CD4-positive, alpha-beta T cell treated with Interleukin-21 for 1 hour (primary cell): ENCODE measurements at regions not wholly inside any gene's neighbourhood (a gene's known extent, or its start where the extent isn't known, plus 50 kb on each side); places are given as distances from the start of the nearest gene placed in this dataset.
"Not testable (repeated sequence)": the region's sequence is repeated elsewhere in the genome, so short reads cannot be mapped to it uniquely, and the experiment has no call there.

Experiments
- DNase-seq: peaks from one replicate; pipeline ENCODE4 v3.0.0-alpha.2; 2020

GRCh38 chr14:105601360-105602242 is 75.2 kb downstream of the TMEM121 start:
- no peak for DNase-seq

GRCh38 chr14:105602243-105602750 is 75.9 kb downstream of the TMEM121 start:
- no peak for DNase-seq

- DNase-seq, result no peak
Measured at GRCh38 chr14:105602799-105603793, 76.7 kb downstream of the TMEM121 start.

DNA sequence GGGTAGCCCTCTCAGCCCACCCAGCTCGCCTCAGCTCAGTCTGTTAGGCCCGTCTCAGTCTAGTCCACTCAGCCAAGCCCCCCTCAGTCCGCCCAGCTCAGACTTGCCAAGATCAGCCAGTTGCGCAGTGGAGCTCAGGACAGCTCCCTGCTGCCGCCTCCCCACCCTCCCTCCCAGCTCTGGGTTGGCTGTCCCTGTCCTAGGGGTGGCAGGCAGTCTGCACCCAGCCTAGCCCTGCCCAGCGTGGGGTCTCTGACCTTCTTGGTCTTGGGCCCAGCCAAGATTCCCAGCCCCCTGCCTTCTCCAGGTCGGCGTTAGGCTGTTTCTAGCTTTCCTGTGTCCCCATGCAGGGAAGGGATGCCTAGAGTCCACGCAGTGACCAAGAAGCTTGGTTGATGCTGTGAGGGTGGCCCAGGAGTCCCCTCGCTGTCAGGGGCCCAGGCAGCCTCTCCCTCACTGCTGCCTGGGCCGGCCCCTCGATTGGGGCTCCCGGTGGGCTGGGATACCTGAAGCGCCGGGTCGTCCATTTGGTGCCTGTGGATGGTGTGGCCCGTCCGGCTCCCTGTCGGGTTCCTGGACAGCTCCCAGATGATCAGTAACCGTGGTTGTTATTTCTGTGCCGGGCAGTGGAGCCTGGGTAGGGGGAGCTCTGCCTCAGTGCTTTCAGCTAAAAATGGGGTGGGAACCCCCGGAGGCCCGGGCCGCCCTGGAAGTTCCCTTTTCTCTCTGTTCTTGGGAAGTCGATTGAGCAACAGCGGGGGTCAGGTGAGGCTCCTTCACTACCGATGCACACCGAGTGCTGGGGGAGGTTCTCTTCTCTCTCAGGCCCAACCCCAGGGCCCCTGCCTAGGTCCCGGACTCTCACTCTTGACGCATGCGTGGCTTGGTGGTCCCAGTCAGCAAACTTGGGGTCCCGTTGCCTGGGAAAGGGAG is 78.4 kb downstream of the TMEM121 start:
- DNase-seq, result not testable (repeated sequence)

DNA sequence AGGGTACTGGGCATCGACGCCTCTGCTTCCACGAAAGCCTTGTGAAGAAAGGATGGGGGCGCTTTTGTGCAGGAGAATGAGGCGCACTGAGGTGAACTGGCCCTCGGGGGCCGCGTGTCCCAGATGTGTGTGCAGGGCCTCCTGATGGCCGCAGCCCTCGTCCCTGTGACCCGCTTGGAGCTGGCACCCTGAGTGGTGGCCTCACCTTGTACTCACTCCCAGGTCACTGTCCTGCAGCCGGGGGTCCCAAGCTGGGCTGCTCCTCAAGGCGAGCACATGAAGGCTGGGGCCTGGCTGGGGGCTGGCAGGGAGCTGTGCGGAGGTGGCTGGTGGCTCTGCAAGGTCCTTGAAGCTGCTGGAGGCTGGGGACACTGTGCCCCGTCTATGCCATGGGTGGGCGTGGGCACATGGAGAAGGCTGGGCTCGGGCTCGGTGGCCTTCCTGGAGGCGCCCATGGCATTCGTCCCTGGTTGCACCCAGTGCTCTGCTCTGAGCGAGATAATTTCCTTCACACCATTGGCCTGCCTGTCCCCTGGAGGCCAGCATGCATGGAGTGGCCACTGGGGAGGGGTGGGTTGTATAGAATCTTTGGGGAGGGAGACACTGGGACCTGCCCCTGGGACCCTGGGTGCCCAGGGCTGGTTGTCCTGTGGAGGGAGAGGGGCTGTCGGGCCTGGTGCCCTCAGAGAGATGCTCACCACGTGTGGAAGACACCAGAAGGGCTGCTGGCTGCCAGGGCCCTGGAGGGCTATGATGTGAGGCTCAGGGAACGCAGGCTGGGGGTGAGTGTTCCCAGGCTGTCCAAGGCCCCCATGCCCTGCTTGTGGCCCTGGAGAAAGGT is 79.3 kb downstream of the TMEM121 start:
- DNase-seq, result no peak

DNA sequence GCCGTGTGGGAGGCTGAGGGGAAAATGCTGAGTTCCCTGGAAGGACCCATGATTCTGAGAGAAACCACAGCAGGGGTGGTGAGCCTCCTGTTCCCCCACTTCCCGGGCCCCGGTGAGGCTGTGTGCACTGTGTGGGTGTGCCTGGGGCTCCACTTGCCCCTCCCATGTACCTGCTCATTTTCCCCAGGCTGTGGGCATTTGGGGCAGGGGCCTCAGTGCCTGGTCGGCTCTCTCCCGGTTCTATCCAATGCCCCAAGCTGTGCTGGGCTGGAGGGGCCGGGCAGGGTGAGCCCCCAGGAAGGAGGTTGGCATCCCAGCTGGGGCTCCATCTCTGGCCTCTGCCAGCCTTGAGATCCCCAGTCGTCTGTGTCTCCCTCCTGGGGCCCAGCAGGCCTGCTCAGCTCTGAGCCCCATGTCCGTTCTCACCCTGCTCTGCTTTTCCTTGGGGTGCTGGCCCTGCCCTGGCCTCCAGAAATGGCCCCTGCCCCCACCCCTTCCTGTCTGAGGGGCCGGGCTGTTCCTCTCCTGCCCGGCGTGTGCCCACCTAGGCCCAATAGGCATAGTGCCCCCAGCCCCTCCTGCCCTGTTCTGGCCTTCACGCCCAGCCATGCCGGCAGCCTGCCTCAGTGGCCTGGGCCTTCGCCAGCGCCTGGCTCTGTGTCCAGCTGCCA is 80.1 kb downstream of the TMEM121 start:
- not testable (repeated sequence) for DNase-seq

- not testable (repeated sequence) for DNase-seq
Measured at GRCh38 chr14:105607025-105607424, 80.6 kb downstream of the TMEM121 start.

GRCh38 chr14:105614987-105615386 is 88.6 kb downstream of the TMEM121 start:
- not testable (repeated sequence) for DNase-seq

- DNase-seq, result not testable (repeated sequence)
Measured at GRCh38 chr14:105615986-105616801, 89.8 kb downstream of the TMEM121 start.

GRCh38 chr14:105616802-105617192 is 90.4 kb downstream of the TMEM121 start:
- no peak for DNase-seq

- DNase-seq, result no peak
Measured at GRCh38 chr14:105617201-105617777, 90.9 kb downstream of the TMEM121 start.

DNA sequence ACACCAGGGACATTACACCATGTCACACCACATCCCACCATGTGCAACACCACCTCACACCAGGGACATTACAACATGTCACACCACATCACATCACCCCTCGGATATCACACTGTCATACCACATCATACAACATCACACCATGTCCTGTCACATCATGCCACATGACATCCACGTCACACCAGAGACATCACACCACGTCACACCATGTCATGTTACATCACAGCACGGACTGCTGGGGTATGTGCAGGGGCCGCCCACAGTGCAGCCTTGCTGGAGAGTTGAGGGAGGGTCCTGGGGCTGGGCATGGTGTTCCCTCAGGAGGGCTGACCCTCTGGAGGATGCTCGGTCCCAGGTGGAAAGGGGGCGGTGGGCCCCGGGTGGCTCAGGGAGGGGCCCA is 91.4 kb downstream of the TMEM121 start:
- DNase-seq, result not testable (repeated sequence)

GRCh38 chr14:105619324-105619723 is 92.9 kb downstream of the TMEM121 start:
- DNase-seq, result not testable (repeated sequence)

- not testable (repeated sequence) for DNase-seq
Measured at GRCh38 chr14:105620178-105620864, 93.9 kb downstream of the TMEM121 start.

DNA sequence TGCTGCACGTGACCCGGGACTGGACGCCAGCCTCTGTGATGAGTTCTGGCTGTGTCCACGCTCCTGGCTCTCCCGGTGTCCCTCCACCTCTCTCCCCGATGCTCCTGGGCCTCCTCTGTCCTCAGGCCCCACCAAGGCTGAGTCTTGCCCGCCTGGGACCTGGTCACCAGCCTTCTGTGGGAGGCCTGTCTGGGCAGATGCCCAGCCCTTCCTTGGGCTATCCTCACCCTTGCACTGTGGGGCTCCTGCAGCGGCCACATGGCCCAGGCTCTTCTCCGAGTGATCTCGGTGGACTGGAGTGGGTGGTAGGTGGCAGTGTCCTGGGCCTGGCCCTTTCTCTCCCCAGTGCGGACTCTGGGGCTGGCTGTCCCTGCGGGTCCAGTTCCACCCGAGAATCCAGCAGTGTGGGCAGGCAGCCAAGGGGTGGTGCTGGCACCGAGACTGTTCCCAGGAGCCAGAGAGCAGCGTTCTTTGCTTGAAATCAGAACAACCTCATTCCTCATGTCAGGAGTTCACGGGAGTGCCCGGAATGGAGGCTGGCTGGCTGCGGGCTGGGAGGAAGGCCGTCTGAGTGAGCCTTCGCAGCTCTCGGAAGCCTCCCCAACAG is 94.6 kb downstream of the TMEM121 start:
- not testable (repeated sequence) for DNase-seq

DNA sequence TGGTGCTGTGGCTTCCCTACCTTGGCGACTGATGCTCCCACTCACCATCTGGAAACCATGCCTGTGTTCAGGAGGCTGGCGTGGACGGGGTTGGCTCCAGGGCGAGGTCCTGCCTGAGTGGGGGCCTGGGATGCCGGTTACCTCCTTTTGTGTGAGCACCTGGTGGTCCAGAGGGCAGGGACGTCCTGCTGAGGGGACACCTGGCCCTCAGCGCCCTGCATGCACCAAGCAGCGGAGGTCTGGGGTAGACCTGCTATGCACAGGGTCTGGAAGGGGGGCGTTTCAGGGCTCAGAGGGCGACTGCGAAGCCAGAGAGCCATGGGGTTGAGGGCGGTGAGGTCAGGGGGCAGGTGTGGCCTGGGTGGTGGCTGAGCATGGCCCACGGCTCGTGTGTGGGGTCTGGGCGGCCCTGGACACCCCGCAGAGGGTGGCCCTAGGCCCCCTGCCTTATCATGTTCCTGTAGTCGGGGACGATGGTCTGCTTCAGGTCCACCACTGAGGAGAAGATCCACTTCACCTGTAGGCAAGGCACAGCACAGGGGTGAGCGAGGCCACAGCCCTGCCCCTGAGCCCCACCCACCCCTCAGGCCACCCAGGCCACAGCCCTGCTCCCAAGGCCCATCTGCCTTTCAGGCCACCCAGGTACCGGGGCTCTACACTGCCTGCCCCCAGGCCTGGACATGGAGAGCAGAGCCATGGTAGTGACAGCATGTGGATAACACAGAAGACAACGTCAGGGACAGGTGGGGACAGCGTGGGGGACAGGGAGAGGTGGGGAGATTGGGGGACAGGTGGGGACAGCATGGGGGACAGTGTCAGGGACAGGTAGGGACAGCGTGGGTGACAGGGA is 95.3 kb downstream of the TMEM121 start:
- not testable (repeated sequence) for DNase-seq

GRCh38 chr14:105622329-105622955 is 96.1 kb downstream of the TMEM121 start:
- no peak for DNase-seq
